H1 (cell line): ENCODE measurements at regions not wholly inside any gene's neighbourhood (a gene's known extent, or its start where the extent isn't known, plus 50 kb on each side); places are given as distances from the start of the nearest gene placed in this dataset.

Experiments used
- EZH2 ChIP-seq: fragments of 200-600 bp; sonication (generic); IDR thresholded peaks from 2 replicates; pipeline ENCODE4 v1.7.1; 2012; ENCODE audit warnings: low read depth, mild to moderate bottlenecking, moderate library complexity, low read length, inconsistent platforms; ENCODE audit not compliant: severe bottlenecking
- GABPA ChIP-seq: IDR thresholded peaks from 2 replicates; pipeline ENCODE4 v1.6.1; 2011; ENCODE audit warnings: mild to moderate bottlenecking, low read length, moderate library complexity, borderline replicate concordance; ENCODE audit not compliant: insufficient read depth
- JUND ChIP-seq: IDR thresholded peaks from 2 replicates; pipeline ENCODE4 v1.6.1; 2011; ENCODE audit warnings: mild to moderate bottlenecking, improper control_type of control experiment, low read length
- NRF1 ChIP-seq: IDR thresholded peaks from 2 replicates; pipeline ENCODE4 v1.6.1; 2011; ENCODE audit warnings: mild to moderate bottlenecking, low read depth, low read length, improper control_type of control experiment
- POLR2AphosphoS5 ChIP-seq: IDR thresholded peaks from 2 replicates; pipeline ENCODE4 v1.6.1; 2011; ENCODE audit warnings: low read depth, low read length
- SIN3A ChIP-seq, 2 experiments: IDR thresholded peaks in 1 of 2; conservative IDR thresholded peaks in 1 of 2; 2 replicates each; pipeline ENCODE4 v1.6.1; 2011 to 2012; ENCODE audit warnings: low read length in 2 of 2, improper control_type of control experiment in 1 of 2, low read depth in 1 of 2, mild to moderate bottlenecking in 1 of 2
- SUZ12 ChIP-seq: fragments of 200-600 bp; sonication (generic); IDR thresholded peaks from 2 replicates; pipeline ENCODE4 v1.6.1; 2012; ENCODE audit warnings: mild to moderate bottlenecking, inconsistent platforms, low read length, moderate library complexity, mixed read lengths
- TCF12 ChIP-seq: IDR thresholded peaks from 2 replicates; pipeline ENCODE4 v1.6.1; 2011; ENCODE audit warnings: low read depth, mild to moderate bottlenecking, low read length
- TF ChIP-seq, protein P1 (sequence below): IDR thresholded peaks from 2 replicates; pipeline ENCODE4 v1.6.1; 2011; ENCODE audit warnings: low read length, improper control_type of control experiment
- TF ChIP-seq, protein P2 (sequence below), 3 experiments: IDR thresholded peaks; 1 replicate in 2 of 3; 2 replicates in 1 of 3; pipeline versions ENCODE4 v1.5.1 to v1.6.1; 2011; ENCODE audit warnings: low read length in 3 of 3, mild to moderate bottlenecking in 3 of 3, inconsistent platforms in 2 of 3, low read depth in 1 of 3, moderate library complexity in 1 of 3; ENCODE audit not compliant: insufficient read depth in 1 of 3; ENCODE audit errors: control extremely low read depth in 1 of 3

DNA sequence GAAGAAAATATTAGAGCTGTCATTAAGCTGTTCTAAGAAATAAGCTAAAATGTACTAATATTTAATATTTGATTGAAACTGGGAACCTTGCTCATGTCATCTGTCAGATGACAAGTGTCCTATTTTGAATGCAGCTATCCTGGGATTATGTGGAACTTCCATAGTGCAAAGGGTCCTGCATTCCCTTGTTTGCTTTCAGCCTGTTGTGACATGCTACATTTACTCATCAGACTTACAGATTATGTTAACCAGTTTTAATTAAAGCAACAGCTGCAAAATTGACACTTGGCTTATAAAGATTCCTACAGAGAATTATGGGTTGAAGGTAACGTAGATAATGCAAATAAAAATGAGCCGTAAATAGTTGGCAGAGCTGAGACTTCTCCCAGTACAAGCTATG lies 458.4 kb upstream of the RGS6 start:
- TF ChIP-seq, protein P1, sequence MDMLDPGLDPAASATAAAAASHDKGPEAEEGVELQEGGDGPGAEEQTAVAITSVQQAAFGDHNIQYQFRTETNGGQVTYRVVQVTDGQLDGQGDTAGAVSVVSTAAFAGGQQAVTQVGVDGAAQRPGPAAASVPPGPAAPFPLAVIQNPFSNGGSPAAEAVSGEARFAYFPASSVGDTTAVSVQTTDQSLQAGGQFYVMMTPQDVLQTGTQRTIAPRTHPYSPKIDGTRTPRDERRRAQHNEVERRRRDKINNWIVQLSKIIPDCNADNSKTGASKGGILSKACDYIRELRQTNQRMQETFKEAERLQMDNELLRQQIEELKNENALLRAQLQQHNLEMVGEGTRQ, result no peak
- TF ChIP-seq SUZ12 (no peak), GABPA (no peak), JUND (no peak), TCF12 (no peak), SIN3A (conservative IDR thresholded peaks at IDR 0.05 in 1 of 2, IDR thresholded peaks at IDR 0.05 in 1 of 2; ENCODE audit: low read depth in 1 of 2, low read length in 2 of 2) (no peak), EZH2 (no peak), POLR2AphosphoS5 (no peak), NRF1 (no peak)
- TF ChIP-seq, protein P2, sequence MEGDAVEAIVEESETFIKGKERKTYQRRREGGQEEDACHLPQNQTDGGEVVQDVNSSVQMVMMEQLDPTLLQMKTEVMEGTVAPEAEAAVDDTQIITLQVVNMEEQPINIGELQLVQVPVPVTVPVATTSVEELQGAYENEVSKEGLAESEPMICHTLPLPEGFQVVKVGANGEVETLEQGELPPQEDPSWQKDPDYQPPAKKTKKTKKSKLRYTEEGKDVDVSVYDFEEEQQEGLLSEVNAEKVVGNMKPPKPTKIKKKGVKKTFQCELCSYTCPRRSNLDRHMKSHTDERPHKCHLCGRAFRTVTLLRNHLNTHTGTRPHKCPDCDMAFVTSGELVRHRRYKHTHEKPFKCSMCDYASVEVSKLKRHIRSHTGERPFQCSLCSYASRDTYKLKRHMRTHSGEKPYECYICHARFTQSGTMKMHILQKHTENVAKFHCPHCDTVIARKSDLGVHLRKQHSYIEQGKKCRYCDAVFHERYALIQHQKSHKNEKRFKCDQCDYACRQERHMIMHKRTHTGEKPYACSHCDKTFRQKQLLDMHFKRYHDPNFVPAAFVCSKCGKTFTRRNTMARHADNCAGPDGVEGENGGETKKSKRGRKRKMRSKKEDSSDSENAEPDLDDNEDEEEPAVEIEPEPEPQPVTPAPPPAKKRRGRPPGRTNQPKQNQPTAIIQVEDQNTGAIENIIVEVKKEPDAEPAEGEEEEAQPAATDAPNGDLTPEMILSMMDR (IDR thresholded peaks at IDR 0.05; ENCODE audit: control extremely low read depth in 1 of 3, insufficient read depth in 1 of 3, low read depth in 1 of 3, low read length in 3 of 3), result no peak
